SK-N-SH (cell line): ENCODE measurements at regions not wholly inside any gene's neighbourhood (a gene's known extent, or its start where the extent isn't known, plus 50 kb on each side); places are given as distances from the start of the nearest gene placed in this dataset.

Experiments
- CTCF ChIA-PET: fragments of 300-600, 350-600 bp; formaldehyde crosslinking; extraction: SDS; loops from one replicate; lab custom pipeline; 2021; lab: Yijun Ruan, JAX
- POLR2A ChIA-PET: fragments of 350-600 bp; sonication (Branson Sonifier 250); formaldehyde crosslinking; extraction: SDS; loops from one replicate; lab custom pipeline; 2020; ENCODE audit warnings: antibody characterized with exemption, inconsistent platforms; lab: Yijun Ruan, JAX
- DNase-seq: peaks from one replicate; pipeline ENCODE4 v3.0.0; 2012
- H2AFZ ChIP-seq: fragments of 200-600 bp; sonication (generic); 2 replicates; pipeline ENCODE4 v1.8.1; 2016; ENCODE audit warnings: antibody characterized with exemption, mild to moderate bottlenecking, low read depth
- H3F3A ChIP-seq: fragments of 200-600 bp; sonication (generic); replicated peaks from 2 replicates; pipeline ENCODE3; 2016; ENCODE audit warnings: antibody characterized with exemption, mild to moderate bottlenecking; ENCODE audit not compliant: insufficient read depth
- H3K27ac ChIP-seq, 2 experiments: fragments of 200-500 bp in 1 of 2; fragments of 200-600 bp in 1 of 2; sonication (Bioruptor generic) in 1 of 2; sonication (generic), shearing (Covaris generic) in 1 of 2; 2 replicates each; pipeline versions ENCODE4 v1.5.1 to v1.6.1; 2014 to 2016; ENCODE audit warnings: low read depth in 2 of 2, inconsistent platforms in 1 of 2, low read length in 1 of 2, mild to moderate bottlenecking in 1 of 2, mixed read lengths in 1 of 2
- H3K27me3 ChIP-seq: fragments of 200-600 bp; sonication (generic), shearing (Covaris generic); 2 replicates; pipeline ENCODE4 v1.6.1; 2016; ENCODE audit warnings: mixed run types; ENCODE audit not compliant: insufficient read depth
- H3K36me3 ChIP-seq, 2 experiments: fragments of 200-500 bp in 1 of 2; fragments of 200-600 bp in 1 of 2; sonication (Bioruptor generic) in 1 of 2; sonication (generic) in 1 of 2; replicated peaks in 1 of 2; 2 replicates each; pipeline versions ENCODE3 to v1.5.1; 2014 to 2016; ENCODE audit warnings: low read length in 1 of 2, mild to moderate bottlenecking in 1 of 2; ENCODE audit not compliant: insufficient read depth in 2 of 2, control insufficient read depth in 1 of 2
- H3K4me1 ChIP-seq, 2 experiments: fragments of 200-500 bp in 1 of 2; fragments of 200-600 bp in 1 of 2; sonication (Bioruptor generic) in 1 of 2; sonication (generic), shearing (Covaris generic) in 1 of 2; 2 replicates each; pipeline versions ENCODE4 v1.5.1 to v1.6.1; 2014 to 2016; ENCODE audit warnings: low read depth in 1 of 2, low read length in 1 of 2, mixed run types in 1 of 2; ENCODE audit not compliant: insufficient read depth in 2 of 2, control insufficient read depth in 1 of 2
- H3K4me2 ChIP-seq: fragments of 200-600 bp; sonication (generic), shearing (Covaris generic); 2 replicates; pipeline ENCODE4 v1.6.1; 2017; ENCODE audit warnings: mixed run types
- H3K4me3 ChIP-seq, 2 experiments: fragments of 200-500 bp in 1 of 2; fragments of 200-600 bp in 1 of 2; sonication (Bioruptor generic) in 1 of 2; sonication (generic), shearing (Covaris generic) in 1 of 2; 2 replicates each; pipeline versions ENCODE4 v1.5.1 to v1.8.1; 2014 to 2016; ENCODE audit warnings: low read depth in 2 of 2, inconsistent platforms in 1 of 2, low read length in 1 of 2, mild to moderate bottlenecking in 1 of 2, mixed read lengths in 1 of 2, moderate library complexity in 1 of 2
- H3K79me2 ChIP-seq: fragments of 200-600 bp; sonication (generic); 2 replicates; pipeline ENCODE4 v1.8.1; 2017; ENCODE audit warnings: mild to moderate bottlenecking; ENCODE audit not compliant: insufficient read depth
- H3K9ac ChIP-seq: fragments of 200-600 bp; sonication (generic); 2 replicates; pipeline ENCODE4 v1.6.1; 2017; ENCODE audit warnings: mixed run types
- H3K9me2 ChIP-seq: fragments of 200-600 bp; sonication (generic); 2 replicates; pipeline ENCODE4 v1.6.1; 2017; ENCODE audit warnings: mixed run types
- H3K9me3 ChIP-seq: fragments of 200-600 bp; sonication (generic); 2 replicates; pipeline ENCODE4 v1.6.1; 2017; ENCODE audit warnings: mixed run types, mild to moderate bottlenecking, moderate library complexity
- H4K20me1 ChIP-seq: fragments of 200-600 bp; sonication (generic); 2 replicates; pipeline ENCODE4 v1.6.1; 2017; ENCODE audit warnings: mild to moderate bottlenecking, mixed run types; ENCODE audit not compliant: insufficient read depth
- CHD2 ChIP-seq: fragments of 150-350 bp; IDR thresholded peaks from 2 replicates; pipeline ENCODE4 v1.6.1; 2018; ENCODE audit warnings: low read length; ENCODE audit not compliant: partially characterized antibody
- MEF2A ChIP-seq: IDR thresholded peaks from 2 replicates; pipeline ENCODE4 v1.4.0; 2012; ENCODE audit warnings: low read depth, borderline replicate concordance
- RAD21 ChIP-seq: IDR thresholded peaks from 2 replicates; pipeline ENCODE4 v1.6.1; 2012; ENCODE audit warnings: mild to moderate bottlenecking, low read length
- RCOR1 ChIP-seq: fragments of 150-350 bp; IDR thresholded peaks from 2 replicates; pipeline ENCODE4 v1.6.1; 2017; ENCODE audit warnings: antibody characterized with exemption, low read length
- SIN3A ChIP-seq: IDR thresholded peaks from 2 replicates; pipeline ENCODE4 v1.6.1; 2012; ENCODE audit warnings: low read depth, mild to moderate bottlenecking, low read length, moderate library complexity, borderline replicate concordance
- TEAD4 ChIP-seq: IDR thresholded peaks from 2 replicates; pipeline ENCODE4 v1.4.0; 2012; ENCODE audit warnings: mild to moderate bottlenecking, borderline replicate concordance; ENCODE audit not compliant: insufficient read depth
- USF1 ChIP-seq: IDR thresholded peaks from 2 replicates; pipeline ENCODE4 v1.4.0; 2012; ENCODE audit warnings: low read depth, borderline replicate concordance
- WGBS: methylation state at CpG from one replicate; pipeline ENCODE4 v1.1.6; 2017; ENCODE audit warnings: low lambda C conversion rate; 5-methylcytosine and 5-hydroxymethylcytosine counted together
- TF ChIP-seq, protein P1 (sequence below): fragments of 150-350 bp; IDR thresholded peaks from 2 replicates; pipeline ENCODE4 v1.6.1; 2017; ENCODE audit warnings: antibody characterized with exemption, low read length, low read depth, borderline replicate concordance
- TF ChIP-seq, protein P2 (sequence below): fragments of 200-600 bp; sonication (generic); IDR thresholded peaks from 2 replicates; pipeline ENCODE4 v1.6.1; 2017; ENCODE audit warnings: antibody characterized with exemption, mild to moderate bottlenecking, moderate library complexity
- TF ChIP-seq, protein P3 (sequence below): IDR thresholded peaks from 2 replicates; pipeline ENCODE4 v1.4.0; 2012; ENCODE audit warnings: low read depth
- TF ChIP-seq, protein P4 (sequence below): IDR thresholded peaks from 2 replicates; pipeline ENCODE4 v1.4.0; 2012; ENCODE audit warnings: low read depth, borderline replicate concordance

DNA sequence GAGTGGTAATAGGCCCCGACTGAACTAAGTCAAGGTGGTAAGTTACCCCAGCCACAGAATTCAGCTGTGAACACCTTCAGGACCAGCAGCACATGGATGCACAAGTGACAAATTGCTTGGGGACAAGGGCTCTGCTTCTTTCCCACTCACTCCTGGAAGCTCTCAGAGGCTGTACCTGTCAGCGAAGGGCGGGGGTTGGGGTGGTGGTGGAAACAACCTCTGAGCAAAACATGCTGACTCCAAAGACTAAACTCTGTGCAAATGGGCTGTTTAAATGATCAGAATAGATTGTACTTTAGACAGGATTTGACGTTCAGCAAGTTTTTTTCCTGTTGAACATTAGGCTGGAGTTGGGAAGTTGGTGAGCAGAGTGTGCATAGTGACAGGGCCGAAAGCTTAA lies 544.5 kb upstream of the ZNF608 start (continued):
- TF ChIP-seq SIN3A (no peak), MEF2A (no peak), RCOR1 (no peak), RAD21 (no peak)
- TF ChIP-seq, protein P1, sequence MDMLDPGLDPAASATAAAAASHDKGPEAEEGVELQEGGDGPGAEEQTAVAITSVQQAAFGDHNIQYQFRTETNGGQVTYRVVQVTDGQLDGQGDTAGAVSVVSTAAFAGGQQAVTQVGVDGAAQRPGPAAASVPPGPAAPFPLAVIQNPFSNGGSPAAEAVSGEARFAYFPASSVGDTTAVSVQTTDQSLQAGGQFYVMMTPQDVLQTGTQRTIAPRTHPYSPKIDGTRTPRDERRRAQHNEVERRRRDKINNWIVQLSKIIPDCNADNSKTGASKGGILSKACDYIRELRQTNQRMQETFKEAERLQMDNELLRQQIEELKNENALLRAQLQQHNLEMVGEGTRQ, result no peak
- TF ChIP-seq, protein P2, sequence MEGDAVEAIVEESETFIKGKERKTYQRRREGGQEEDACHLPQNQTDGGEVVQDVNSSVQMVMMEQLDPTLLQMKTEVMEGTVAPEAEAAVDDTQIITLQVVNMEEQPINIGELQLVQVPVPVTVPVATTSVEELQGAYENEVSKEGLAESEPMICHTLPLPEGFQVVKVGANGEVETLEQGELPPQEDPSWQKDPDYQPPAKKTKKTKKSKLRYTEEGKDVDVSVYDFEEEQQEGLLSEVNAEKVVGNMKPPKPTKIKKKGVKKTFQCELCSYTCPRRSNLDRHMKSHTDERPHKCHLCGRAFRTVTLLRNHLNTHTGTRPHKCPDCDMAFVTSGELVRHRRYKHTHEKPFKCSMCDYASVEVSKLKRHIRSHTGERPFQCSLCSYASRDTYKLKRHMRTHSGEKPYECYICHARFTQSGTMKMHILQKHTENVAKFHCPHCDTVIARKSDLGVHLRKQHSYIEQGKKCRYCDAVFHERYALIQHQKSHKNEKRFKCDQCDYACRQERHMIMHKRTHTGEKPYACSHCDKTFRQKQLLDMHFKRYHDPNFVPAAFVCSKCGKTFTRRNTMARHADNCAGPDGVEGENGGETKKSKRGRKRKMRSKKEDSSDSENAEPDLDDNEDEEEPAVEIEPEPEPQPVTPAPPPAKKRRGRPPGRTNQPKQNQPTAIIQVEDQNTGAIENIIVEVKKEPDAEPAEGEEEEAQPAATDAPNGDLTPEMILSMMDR, result no peak
- TF ChIP-seq, protein P3, sequence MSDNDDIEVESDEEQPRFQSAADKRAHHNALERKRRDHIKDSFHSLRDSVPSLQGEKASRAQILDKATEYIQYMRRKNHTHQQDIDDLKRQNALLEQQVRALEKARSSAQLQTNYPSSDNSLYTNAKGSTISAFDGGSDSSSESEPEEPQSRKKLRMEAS, result no peak

GRCh38 chr5:125291447-125291846 lies 545.0 kb upstream of the ZNF608 start:
- DNase-seq, result no peak
- POLR2A ChIA-PET, result no interaction called here
- Histone ChIP-seq H4K20me1 (no peaks in the 10 kb centered on the region), H3K9me2 (no peaks in the 10 kb centered on the region), H2AFZ (no peak overlapping the region), H3K4me3 (no peak overlapping the region), H3K36me3 (no peaks in the 10 kb centered on the region), H3K9me3 (no peaks in the 10 kb centered on the region), H3K4me1 (peaks cover 7 to 13% of the 10 kb centered on the region in 2 experiments; a peak in 2 of 4 replicates), H3K27ac (no peak overlapping the region), H3K4me2 (no peak overlapping the region), H3K9ac (no peak overlapping the region), H3K27me3 (no peaks in the 10 kb centered on the region), H3F3A (peaks cover 4% of the 10 kb centered on the region), H3K79me2 (no peaks in the 10 kb centered on the region)
- 82% methylated on average over 4 of the region's 4 CpGs for WGBS
- CTCF ChIA-PET, result no interaction called here
- no peak for TF ChIP-seq CHD2
- TF ChIP-seq USF1, result no peak
- TF ChIP-seq RAD21, result no peak
- TF ChIP-seq, protein P4, sequence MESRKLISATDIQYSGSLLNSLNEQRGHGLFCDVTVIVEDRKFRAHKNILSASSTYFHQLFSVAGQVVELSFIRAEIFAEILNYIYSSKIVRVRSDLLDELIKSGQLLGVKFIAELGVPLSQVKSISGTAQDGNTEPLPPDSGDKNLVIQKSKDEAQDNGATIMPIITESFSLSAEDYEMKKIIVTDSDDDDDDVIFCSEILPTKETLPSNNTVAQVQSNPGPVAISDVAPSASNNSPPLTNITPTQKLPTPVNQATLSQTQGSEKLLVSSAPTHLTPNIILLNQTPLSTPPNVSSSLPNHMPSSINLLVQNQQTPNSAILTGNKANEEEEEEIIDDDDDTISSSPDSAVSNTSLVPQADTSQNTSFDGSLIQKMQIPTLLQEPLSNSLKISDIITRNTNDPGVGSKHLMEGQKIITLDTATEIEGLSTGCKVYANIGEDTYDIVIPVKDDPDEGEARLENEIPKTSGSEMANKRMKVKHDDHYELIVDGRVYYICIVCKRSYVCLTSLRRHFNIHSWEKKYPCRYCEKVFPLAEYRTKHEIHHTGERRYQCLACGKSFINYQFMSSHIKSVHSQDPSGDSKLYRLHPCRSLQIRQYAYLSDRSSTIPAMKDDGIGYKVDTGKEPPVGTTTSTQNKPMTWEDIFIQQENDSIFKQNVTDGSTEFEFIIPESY, result no peak
- no peak for TF ChIP-seq TEAD4
